Myocyte (in vitro differentiated cells): ENCODE measurements at regions not wholly inside any gene's neighbourhood (a gene's known extent, or its start where the extent isn't known, plus 50 kb on each side); places are given as distances from the start of the nearest gene placed in this dataset. TPM values are rescaled to one million over a fixed set of nuclear protein-coding genes. Genes with fewer than 3 reads are reported as not detected.
A peak's percentile ranks its signal among the peaks of the same experiment; 100 is the strongest.

Source experiments
- DNase-seq: peaks from one replicate; pipeline ENCODE4 v3.0.0-alpha.2; 2012; ENCODE audit warnings: low read depth
- microRNA counts: library from miRNA; unstranded; fragments of <30 nt; microRNA quantifications from one replicate; lab custom pipeline; 2016
- microRNA-seq: library from miRNA; unstranded; fragments of <30 nt; microRNA quantifications from one replicate; pipeline ENCODE4, GENCODE V29; 2016

DNA sequence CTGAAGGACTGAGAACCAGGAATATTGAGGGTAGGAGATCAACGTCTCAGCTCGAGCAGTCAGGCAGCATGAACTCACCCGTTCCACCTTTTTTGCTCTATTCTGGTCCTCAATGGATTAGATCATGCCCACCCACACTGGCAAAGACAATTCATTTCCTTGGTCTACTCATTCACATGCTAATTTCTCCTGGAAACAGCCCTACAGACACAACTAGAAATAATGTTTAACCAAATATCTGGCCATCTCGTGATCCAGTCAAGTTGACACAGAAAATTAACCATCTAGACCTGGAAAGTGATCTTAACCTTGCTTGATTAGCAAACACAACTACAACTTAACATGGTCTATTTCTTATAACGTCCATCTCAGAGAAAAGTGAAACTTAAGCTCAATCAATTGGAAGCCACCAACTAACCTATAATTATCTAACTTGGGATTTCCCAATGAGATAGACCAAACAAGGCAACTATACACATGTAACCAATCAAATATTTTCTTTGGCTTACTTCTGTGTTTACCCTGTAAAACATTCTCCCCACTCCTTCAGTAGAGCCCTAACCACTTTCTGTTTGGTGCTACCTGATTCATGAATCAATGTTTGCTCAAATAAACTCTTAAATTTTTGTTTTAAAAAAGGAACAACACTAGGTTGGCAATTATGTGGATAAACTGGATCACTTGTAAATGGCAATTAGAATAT lies 69.7 kb upstream of the MAMLD1 start:
- DNase-seq = no peak

DNA sequence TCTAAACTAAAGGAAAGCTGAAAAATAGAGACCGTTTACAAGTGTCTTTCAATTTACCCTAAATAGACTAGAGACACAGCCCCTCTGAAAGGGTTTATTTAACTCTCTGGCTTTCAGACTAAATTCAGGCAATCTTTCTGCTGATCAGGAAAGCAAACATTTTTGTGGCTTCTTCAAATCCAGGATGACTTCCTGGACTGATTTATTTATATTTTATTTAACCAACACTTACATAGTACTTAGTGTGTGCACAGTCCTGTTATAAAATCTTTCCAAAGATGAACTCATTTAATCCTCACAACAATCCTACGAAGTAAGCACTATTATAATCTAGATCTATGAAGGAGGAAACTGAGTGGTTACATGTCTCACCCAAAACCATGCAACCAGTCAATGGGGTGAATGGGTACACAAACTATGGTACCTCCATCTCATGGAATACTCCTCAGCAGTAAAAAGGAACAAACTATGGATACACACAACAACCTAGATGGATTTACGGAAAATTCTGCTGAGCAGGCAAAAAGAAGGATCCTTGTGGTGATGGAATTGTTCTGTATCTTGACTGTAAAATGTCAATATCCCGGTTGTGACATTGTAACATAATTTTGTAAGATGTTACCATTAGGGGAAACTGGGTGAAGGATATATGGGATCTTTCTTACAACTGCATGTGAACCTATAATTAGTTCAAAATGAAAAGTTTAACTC lies 64.1 kb upstream of the MAMLD1 start:
- no peak for DNase-seq

DNA sequence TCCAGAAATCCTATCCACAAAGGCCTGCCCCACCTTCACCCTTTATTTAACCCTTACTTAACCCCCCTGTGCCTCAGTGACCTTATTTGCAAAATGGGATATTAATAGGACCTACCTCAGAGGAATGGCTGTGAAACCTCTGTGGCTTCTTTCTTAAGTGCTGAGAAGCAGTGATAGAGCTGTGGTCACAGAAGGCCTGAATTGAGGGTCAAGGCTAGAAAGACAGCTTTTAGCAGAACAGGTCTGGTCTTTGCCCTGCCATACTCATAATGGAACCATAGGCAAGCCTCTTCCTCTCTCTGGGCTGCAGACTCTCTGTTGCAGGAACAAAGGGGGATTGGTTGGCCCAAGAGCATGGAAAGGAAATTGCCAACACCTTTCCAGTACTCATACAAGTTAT lies 63.5 kb upstream of the MAMLD1 start:
- DNase-seq = no peak

DNA sequence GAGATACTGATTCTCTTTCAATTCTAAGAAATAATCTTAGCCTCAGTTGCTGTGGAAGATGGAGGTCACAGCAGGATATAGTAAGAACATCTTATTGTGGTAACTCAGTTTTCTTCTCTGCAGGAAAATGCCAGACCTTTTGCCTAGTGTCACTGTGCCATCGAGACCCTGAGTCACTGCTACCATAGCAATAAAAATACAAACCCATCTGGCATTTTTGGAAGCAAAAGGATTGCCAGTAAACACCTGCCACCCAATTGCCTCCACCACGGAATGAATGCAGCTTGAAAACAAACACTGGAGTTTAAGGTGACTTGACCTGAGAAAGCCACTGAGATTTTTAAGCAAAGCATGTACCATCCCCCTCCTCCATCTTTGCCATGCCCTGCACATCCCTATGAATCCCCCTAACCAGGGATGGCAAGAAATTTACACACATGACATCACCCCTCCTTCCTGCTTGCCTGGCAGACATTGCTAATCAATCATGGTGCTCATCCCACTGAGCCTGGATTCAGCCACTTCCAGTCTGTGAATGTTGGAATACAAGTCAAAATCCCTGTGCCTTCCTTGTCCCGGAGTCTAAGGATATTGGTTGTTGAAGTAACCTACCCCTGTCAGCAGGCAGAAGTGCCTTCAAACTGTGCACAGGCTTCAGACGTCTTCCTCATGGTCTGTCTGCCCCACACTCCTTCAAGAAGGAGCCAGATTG lies 59.6 kb upstream of the MAMLD1 start:
- peak; percentile 24 for DNase-seq

DNA sequence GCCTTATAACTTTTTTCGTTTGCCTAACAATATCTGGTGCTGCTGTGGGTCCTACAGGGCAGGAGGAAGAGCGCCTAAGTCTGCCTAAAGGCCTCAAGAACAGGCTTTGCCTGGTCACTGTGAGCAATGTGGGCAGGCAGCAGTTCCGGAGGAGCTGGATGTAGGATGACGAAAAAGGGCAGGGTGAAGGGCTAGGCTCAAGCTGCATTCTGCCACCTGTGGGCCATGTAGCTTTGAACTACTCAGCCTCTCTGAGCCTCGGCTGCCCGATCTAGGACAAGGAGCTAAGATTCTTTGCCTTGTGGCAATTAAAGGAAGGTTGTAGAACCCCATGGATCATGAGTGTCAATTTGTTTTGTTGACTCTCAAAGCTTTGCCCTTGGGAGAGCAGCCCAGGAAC lies 57.1 kb upstream of the MAMLD1 start:
- DNase-seq = no peak

DNA sequence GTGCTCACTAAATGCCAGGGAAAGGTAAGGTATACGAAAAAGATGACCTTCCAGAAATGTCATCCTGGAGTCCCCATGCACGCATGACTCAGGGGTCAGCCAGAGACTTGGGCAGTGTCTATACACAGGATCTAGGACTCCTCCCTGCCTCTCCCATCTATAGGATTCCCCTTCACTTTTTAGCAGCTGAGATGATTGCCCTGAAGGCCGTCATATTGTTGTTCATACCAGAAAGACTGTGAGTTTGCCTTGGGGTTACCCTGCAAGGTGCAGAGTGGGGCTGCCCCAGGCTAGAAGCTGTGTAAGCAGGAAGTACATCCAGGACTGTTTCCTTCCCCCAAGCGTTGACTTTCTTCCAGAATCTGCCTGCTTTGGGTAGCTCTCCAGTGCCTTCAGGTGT lies 55.1 kb upstream of the MAMLD1 start:
- no peak for DNase-seq

DNA sequence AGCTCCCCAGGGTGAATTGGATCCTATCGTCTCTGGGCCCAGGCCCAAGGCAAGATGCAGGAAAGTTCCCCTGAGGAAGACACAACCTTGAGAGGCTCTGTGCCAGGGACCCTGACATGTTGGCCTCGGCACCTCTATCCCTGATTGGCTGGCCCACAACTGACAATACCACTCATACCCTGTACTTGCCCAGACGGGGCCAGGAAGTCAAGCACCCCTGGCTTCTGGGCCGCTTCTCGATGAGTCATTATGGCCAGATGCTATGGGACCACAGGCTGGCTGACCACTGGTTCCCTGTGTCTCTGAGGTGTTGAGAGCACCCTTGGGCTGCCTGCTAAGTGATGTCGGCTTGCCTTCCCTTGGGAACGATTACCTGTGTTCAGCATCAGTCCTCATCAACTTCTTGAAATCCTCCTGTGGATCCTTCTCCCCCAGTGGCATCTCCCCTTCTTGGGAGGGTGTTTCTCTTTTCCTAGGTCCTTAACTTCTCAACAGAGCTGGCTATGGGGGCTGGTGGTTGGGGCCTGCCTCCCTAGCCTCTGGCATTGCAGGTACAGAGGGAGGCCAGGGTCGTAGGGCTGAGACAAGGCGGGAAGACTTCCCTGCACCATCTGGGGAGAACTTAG lies 54.5 kb upstream of the MAMLD1 start:
- DNase-seq = no peak

DNA sequence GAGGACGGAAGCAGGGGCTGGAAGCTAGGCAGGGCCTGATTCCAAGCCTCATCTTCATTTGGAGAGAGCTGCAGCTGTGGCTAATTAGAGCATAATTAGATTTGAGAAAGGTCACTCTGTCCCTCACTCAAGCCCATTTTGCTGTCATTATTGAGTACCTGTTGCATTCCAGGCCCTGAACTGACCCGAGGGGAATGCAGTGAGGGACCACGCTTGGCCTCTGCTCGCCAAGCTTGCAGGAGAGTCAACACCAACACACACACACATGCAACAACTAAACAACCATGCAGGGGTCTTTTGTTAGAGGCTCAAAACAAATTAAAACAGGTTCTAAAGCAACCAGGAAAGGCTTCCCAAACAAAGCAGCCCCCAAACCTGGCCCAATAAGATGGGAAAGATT lies 52.7 kb upstream of the MAMLD1 start:
- DNase-seq = no peak

DNA sequence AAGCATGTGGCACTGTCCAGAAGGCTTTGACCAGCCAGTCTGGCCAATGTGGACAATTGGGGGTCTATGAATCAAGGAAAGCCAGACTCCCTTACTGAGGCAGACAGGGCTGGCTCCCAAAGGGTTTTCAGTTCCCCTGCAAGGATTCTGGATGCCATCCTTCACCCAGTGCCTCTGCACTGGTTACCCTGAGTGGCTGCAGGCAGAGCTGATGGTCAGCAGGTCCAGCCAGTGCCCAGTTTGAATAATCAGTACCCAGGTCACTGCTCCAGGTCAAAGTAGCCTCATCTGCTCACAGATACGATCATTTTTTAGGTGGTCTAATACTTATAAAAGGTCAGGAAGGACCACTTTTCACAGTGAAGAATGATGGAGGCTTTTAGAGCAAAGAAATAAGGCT lies 52.2 kb upstream of the MAMLD1 start:
- DNase-seq = no peak

DNA sequence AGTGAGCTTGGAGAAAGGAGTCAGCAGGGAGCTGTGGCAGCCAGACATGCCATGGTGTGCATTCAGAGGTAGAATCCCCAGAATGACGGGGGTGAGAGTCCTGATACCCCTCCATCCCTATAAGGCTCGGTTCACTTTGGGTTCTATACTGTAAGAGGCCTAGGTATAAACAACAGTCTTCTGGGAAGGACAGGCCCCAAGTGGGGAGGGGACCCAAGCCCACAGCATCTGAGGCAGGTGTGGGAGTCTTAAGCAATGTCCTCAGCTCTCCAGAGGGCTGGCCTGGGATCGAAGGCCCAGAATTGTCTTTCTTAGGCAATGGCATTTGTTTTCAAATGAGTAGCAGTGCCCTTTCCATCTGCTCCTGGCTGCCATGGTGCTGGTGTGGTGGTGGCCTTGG lies 50.2 kb upstream of the MAMLD1 start:
- DNase-seq = no peak

MicroRNAs in the stretch of these regions (microRNA counts, 767-probe panel; counts per million panel counts)
- not detected for microRNA hsa-miR-2114-5p (lab: Ali Mortazavi, UCI)

Small RNA genes lying in the stretch of these regions (microRNA-seq; reads per million reads assigned to microRNA genes)
- 2.1 reads per million, percentile 7 among the genes with 10 or more reads in this experiment for gene MIR2114
